HG03039 (cell line): ENCODE measurements at regions not wholly inside any gene's neighbourhood (a gene's known extent, or its start where the extent isn't known, plus 50 kb on each side); places are given as distances from the start of the nearest gene placed in this dataset.
"Not testable (repeated sequence)": the region's sequence is repeated elsewhere in the genome, so short reads cannot be mapped to it uniquely, and the experiment has no call there.

Source experiments
- ATAC-seq: cut with Tn5 transposase; IDR thresholded peaks from one replicate; pipeline ENCODE4 v1.9.1; 2021; ENCODE audit warnings: mild to moderate bottlenecking, moderate library complexity; ENCODE audit not compliant: unreplicated experiment

DNA sequence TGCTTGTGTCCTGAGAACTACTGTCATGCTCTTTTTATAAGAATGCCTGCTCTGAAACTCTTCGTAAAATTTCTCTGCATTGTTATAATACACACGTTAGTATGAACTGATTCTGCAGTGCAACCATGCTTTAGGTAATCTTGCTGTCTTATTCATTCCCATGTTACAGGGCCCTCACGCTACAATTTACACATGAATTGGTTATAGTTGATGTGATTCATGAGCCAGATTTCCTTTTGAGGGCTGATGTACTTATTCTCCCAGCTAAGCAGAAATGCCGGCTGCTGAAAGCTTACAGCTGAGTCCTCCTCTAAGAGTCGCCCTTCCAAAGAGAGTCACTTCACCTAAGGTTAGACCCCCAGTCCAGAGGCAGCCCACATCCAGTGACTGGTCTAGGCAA lies 233.5 kb upstream of the PCSK5 start:
- no peak for ATAC-seq

DNA sequence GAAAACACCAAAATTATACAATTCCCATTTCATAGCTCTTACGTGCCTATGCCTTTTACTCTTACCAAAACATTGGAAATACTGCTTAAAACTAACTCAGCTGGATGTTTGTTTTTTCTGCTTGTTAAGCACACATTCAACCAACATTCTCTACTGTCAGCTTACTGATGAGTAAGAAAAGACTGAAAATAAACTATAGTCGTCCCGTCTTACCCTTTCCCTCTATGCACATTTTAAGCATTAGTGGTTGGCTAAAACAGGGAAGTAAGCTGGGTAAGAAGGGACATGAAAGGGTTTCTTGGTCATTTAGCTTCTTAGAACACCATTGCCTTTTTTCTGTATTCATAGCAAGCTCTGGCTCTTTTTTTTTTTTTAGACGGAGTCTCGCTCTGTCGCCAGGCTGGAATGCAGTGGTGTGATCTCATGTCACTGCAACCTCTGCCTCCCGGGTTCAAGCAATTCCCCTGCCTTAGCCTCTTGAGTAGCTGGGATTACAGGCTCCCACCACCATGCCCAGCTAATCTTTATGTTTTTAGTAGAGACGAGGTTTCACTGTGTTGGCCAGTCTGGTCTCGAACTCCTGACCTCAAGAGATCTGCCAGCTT lies 232.1 kb upstream of the PCSK5 start:
- no peak for ATAC-seq

DNA sequence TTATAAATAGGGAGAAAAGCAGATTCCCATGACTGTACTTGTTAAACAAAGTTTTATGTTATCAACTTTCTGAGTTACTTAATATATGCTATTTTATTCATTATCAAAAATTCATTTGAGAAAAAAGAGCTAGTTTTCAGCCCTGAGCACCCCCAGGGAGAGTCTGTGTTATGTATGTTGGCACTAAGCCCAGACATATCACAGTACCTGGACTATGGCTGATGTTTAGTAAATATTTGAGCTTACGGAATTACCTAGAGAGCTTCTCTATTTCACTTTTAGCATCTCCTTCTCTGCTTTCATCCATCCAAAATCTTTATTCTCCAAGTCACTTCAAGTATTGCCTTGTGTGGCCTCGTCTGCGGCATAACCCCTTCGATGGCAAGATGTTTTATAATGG lies 225.9 kb upstream of the PCSK5 start:
- no peak for ATAC-seq

DNA sequence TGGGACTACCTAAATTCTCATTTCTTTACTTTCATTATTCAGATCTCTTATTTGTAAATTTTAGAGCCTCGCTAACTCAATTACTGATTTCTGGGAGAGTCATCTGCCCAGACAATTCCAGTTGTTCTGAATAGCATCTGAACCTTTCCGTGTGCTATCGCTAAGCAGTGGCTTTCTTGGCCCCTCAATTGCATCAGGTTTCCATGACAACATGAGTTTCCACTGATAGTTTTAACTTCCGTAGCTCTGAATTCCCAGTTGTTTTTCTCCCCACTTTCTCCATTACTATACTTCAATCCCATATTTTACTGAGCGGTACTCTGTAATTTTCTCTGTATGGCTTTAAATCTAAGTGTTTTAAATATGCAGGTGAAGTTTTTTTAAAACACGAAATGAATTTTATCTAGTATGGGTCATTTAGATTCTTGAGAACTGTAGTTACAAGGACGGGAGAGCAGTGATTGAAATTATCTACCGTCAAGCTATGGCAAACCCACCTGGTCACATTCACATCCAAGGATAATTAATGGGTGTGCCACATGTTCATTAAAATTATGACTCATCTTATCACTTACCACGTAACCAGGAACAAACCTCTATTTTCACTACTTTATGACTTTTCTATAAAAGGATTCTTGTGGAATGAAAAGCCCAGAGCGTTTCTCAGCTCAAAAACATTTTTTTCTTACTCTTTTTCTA lies 223.5 kb upstream of the PCSK5 start:
- no peak for ATAC-seq

DNA sequence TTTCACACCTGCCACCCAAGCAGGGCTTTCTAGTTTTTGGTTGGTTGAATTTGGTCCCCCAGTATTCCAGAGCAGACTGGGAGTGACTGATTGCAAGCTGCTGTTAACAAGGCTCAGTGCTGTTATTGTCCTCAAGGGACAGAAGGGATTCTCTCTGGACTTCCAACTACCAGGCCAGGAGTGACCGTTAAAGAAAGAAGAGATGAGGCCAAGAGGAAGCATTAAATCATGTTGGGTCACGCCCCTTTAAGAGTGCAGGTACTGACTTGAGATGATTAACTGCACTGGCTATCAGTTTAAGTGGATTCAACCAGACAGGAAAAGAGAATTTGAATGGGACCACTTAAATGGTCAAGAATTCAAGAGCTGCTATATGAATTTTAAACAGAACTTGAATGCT lies 220.8 kb upstream of the PCSK5 start:
- ATAC-seq, result no peak

DNA sequence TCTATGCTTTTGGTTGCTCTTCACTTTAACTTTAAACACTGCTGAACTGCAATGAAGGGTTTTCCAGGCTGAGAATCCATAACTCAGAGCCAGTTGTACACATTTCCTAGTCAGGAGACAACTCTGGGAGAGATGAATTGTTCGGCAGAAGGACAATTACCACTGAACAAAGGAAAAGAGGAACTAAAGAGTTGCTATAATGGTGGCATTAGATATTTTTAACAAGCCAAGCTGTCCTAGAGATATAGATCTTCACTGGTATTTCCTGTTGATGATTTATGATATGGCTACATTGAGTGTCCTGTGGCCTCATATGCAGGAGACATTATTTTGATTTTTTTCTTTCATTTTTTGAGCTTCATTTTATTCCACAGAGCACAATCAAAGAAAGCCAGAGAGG lies 219.1 kb upstream of the PCSK5 start:
- ATAC-seq, result no peak

DNA sequence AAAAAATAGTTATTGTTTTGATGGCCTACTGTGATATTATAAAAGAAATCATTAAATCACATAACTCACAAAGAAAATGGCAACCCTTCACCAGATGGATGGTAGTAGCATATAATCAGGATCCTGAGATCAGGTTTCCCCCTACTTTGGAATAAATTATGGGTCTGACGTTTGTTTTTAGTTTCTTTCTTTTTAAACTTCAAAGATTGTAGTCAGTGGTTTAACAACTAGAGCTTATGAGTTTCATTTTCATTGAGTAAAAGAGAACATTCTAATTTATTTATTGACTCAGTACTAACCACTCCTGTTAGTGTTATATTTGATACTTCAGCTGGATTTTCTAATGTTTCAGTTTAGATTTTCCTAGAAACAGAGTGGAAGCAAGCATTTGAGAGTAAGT lies 218.0 kb upstream of the PCSK5 start:
- ATAC-seq, result no peak

DNA sequence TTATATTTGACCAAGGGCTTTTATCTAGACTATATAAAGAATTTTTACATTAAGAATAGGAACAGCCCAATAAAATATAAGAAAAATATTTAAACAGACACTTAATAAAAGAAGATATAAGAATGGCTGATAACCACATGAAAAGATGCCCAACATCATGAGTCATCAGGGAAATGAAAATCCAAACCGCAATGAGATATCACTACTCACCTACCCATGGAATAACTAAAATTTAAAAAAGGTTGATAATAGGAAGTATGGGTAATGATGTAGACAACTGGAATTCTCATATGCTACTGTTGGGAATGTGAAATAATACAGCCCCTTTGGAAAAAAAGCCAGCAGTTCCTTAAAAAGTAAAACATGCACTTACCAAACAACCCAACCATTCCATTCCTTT lies 206.9 kb upstream of the PCSK5 start:
- ATAC-seq, result no peak

DNA sequence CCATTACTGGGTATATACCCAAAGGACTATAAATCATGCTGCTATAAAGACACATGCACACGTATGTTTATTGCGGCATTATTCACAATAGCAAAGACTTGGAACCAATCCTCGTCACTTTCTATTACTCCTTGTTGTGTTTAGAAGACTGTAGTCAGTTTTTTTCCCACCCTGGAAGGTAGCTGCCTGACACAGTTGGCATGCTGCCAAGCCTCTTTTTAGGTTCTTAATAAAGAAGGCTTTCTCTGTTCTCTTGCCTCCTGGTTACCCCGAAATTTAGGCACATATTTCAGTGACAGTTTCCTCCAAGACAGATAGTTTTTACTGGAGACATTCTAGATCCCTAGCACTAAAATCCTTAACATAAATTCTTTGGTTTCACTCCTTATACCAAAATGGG lies 205.4 kb upstream of the PCSK5 start:
- ATAC-seq, result no peak

DNA sequence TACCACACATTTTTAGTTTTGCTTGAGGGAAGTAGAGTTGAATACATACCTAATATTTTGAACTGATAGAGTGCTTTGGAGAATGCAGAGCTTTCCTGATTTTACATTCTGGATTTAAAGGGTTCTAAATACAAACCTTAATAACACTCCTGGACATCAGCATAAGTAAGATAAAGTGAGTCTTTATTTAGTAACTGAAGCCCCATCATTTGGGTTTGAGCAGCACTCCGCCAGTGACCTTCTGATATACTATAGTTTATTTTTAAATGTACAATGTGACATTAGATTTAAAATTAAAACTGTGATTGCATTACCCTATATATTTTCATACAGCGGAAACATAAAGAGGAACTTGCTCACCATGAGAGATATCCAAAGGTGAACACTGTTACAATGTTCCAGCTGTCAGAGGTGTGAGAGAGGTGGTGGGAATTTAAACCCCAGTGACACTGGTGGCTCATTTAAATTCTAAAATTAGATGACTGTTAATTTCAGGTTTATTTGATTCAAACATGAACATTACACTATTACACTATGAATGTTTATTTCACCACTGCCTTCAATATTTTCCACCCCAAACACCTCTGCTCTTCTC lies 203.0 kb upstream of the PCSK5 start:
- no peak for ATAC-seq

DNA sequence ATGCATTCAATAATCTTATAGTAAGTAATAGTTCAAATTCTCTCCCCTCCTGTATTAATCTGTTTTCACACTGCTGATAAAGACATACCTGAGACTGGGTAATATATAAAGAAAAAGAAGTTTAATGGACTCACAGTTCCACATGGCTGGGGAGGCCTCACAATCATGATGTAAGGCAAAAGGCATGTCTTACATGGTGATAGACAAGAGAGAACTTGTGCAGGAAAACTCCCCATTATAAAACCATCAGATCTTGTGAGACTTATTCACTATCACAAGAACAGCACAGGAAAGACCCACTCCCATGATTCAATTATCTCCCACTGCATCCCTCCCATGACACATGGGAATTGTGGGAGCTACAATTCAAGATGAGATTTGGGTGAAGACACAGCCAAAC lies 199.9 kb upstream of the PCSK5 start:
- not testable (repeated sequence) for ATAC-seq

DNA sequence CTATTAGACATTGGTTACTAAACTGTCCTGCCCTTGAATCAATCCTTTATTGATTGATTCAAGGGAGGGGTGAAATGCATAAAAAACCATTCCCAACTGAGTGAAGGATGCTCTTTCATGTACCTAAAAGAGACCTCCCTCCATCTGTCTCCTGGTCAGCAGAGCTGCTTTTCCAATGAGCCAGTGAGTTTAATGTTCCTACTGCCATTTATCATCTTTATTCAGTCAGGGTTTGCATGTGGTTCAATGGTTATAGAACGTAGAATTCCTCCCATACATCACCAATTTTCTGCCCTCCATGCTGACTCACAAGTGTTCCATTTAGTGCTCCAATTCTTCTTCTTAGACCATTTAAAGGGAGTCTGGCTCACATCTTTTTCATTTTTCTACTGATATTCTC lies 199.1 kb upstream of the PCSK5 start:
- ATAC-seq, result no peak

DNA sequence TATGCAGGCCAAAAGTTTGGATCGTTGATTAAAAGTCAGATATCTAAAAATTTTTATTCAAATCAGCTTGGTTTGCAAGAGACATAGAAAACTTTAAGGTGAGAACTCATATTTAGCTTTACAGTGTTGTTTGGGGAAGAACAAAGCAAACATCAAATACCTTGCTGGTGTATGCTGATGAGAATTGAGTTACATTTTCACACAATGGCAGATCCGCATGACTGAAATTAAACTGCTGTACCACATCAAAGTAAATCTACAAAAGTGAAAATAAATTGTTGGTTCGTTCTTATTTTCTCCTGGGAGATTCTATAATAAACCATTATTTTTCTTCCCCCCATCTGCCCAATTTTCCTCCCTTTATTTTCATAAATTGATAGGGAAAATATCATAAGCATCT lies 198.2 kb upstream of the PCSK5 start:
- ATAC-seq, result no peak

DNA sequence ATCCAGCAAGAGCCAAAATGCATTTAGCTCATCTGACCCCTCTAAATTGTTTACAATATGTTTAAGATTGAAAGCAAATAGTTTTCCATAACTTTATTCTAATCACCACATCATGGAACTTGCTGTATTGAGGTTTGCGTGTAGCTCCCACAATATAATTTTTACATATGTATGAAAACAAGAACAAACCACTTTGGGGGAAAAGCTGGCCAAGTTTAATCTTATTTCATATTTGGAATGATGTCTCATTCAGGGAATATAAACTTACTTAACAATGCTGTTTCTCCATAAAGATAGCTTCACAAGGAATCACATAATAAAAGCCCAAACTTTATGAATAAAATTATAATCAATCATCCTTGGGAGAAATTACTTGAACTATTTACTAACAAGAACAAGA lies 194.6 kb upstream of the PCSK5 start:
- no peak for ATAC-seq

DNA sequence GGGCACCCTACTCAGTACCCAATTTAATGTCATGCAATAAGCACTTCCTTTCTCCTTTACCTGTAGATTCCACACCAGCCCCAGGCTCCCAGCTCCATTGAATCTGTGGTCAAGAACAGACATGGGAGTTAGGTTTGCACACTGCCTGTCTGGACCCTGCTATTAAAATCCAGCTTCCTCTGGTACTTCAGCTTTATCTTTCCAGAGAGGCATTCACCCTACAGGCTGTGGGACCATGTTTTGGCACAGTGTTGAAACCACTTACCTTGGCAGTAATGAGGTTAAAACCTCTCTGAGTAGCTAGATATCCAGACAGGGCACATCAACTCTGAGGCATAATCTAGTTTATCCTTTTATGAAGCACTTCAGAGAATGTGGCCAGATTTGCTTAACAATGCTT lies 191.5 kb upstream of the PCSK5 start:
- ATAC-seq, result no peak

DNA sequence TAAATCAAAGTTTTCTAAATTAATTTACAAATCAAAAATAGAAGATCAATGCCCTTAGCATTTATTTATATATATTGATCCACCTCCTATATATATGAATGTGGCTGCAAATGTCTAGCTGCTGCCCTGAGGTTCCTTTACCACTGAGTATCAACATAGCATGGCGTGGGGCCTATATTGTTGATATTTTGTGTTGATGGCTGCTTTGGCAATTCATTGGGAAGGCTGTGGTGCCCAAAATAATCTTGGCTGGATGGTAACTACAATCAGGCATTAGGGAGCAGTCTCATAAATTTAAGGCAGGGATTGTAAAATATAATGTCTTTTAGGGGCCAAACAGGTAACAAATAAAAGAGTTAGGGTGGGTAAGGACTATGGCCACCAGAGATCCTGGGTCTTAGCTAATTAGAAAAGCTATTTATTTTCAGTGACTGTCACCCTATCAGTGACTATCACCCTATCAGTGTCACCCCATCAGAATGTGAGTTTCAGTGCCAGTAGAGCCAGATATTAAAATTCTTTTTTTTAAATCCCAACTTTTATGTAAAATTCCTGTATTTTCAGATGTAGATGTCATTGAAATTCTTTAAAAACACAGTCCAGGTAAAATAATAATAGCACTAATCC lies 190.7 kb upstream of the PCSK5 start:
- ATAC-seq, result no peak

DNA sequence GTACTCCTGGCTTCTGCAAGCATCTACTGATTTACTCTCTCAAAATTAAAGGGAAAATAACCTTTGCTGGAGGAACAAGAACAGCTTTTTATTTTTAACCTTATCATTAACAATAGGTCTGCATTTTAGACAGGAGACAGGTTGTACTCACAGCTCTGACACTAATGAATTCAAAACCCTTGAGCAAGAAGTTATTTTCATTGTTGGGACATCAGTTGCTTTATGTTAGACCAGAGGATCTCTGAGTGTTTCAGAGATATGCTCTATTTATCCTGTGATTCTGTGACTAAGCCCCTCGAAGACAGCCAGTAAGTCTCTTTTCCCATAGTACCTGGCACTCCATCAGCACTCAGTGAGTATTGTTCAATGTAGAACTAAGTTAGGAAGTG lies 190.2 kb upstream of the PCSK5 start:
- no peak for ATAC-seq

DNA sequence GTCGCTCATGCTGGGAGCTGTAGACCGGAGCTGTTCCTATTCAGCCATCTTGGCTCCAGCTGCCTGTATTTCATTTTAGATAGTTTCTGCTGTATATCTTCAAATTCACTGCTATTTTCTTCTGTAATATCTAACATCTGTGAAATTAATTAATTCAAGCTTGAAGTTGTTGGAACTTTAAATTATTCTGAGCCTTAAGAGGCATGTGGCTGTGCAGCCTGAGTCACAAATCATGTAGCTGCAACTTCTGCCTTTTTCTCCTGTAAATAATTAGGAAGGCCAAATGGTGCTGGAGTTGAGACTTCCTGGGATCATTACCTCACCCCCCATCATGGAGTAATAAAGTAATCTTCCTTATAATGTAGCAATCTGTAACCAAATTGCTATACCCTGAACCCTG lies 183.3 kb upstream of the PCSK5 start:
- ATAC-seq, result no peak

DNA sequence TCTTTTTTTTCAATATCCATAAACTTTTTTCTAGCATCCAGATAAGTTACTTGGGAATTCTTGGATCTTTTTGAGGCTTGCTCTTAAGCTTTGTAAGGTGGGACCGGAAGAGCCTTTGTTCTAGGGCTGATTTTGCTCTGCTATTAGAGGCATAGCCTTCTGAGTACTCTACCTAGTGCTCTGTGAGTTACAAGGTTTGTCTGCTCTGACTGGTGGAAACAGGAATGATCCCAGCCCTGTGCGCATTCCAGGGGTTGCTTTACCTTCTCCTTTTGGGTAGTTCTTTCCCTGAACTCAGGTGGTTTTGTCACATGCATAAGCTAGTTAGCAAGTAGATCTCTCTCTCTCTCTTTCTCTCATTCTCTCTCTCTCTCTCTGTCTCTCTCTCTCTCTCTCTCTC lies 180.8 kb upstream of the PCSK5 start:
- no peak for ATAC-seq

DNA sequence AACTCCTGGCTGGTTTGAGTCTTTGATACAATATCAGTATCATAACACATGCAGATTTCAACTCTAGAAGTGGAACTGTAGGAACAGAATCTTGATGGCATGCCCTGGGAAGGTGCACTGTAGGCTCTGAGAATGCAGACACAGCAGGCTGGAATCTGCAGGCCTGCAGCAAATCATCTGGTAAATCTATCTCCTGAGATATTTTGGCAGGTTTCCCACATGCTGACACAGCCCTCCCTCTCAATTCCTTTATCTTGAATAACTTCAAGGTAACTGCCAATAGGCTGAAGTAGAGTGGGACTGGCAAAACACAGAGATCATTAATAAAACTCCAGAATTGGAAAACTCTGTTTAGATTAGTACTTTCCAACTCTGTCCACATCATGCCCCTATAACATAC lies 177.8 kb upstream of the PCSK5 start:
- no peak for ATAC-seq

DNA sequence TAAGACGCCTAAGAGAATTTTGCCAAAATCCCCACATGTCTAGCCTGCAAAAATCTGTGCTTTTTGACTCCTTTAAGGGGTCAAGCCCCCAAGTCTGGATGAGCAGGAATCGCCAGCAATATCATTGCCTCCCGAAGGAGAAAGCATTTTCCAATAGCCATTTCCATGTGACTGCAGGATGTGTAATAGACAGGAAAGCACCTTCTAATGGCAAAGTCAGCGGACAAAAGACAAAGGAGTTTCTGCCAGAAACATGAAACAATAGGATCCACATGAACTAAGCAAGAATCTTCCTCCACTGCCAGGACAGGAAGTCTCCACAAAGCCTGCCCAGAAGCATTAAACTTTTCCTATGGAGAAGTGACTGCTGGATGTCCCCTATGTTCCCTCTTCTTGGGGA lies 177.1 kb upstream of the PCSK5 start:
- ATAC-seq, result no peak

DNA sequence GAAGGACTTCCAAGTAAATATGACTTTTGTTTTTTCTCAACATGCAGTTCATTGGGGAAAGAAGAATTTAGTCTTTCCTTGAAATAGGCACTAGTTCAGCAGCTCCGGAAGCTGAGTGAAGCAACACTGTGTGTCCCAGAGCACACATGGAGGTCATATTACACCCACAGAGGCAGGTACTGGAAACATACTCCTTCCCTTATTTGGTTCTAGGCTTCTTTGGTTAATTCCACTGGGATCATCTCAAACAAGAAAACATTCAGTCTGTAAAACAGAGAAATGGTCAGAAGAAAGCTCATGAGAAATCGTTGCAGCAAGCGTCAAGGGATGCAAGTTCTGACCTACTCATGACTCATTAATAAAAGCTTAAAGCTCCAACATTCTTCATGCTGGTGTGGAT lies 175.1 kb upstream of the PCSK5 start:
- no peak for ATAC-seq
